Astrocyte (in vitro differentiated cells and primary cell): ENCODE measurements at regions not wholly inside any gene's neighbourhood (a gene's known extent, or its start where the extent isn't known, plus 50 kb on each side); places are given as distances from the start of the nearest gene placed in this dataset.

Source experiments
- DNase-seq: peaks from one replicate; pipeline ENCODE4 v3.0.0-alpha.2; 2010; ENCODE audit warnings: low read depth
- FAIRE-seq: peaks from 2 replicates; lab custom pipeline; 2011; peaks lifted over from hg19 to GRCh38; lab: Jason Lieb, UNC
- H2AFZ ChIP-seq: 2 replicates; pipeline ENCODE4 v1.6.0; 2012; ENCODE audit warnings: low read depth, low read length, inconsistent platforms
- H3K27ac ChIP-seq: 2 replicates; pipeline ENCODE4 v1.5.1; 2011; ENCODE audit warnings: low read depth, low read length, inconsistent platforms
- H3K27me3 ChIP-seq: 2 replicates; pipeline ENCODE4 v1.6.0; 2011; ENCODE audit warnings: low read length, inconsistent platforms; ENCODE audit not compliant: insufficient read depth
- H3K36me3 ChIP-seq: 2 replicates; pipeline ENCODE4 v1.5.1; 2011; ENCODE audit warnings: low read length, inconsistent platforms; ENCODE audit not compliant: insufficient read depth
- H3K4me1 ChIP-seq: 2 replicates; pipeline ENCODE4 v1.5.1; 2011; ENCODE audit warnings: low read length, inconsistent platforms; ENCODE audit not compliant: insufficient read depth
- H3K4me2 ChIP-seq: 2 replicates; pipeline ENCODE4 v1.6.0; 2012; ENCODE audit warnings: low read length, inconsistent platforms
- H3K4me3 ChIP-seq: 2 replicates; pipeline ENCODE4 v1.5.1; 2011; ENCODE audit warnings: low read depth, mild to moderate bottlenecking, low read length, inconsistent platforms; ENCODE audit not compliant: insufficient read depth
- H3K79me2 ChIP-seq: 2 replicates; pipeline ENCODE4 v1.6.0; 2012; ENCODE audit warnings: mild to moderate bottlenecking, low read length, inconsistent platforms; ENCODE audit not compliant: insufficient read depth
- H3K9ac ChIP-seq: 2 replicates; pipeline ENCODE4 v1.6.0; 2012; ENCODE audit warnings: mild to moderate bottlenecking, low read length, inconsistent platforms
- H3K9me3 ChIP-seq: 2 replicates; pipeline ENCODE4 v1.5.1; 2012; ENCODE audit warnings: low read depth, mild to moderate bottlenecking, low read length, inconsistent platforms; ENCODE audit not compliant: insufficient read depth
- H4K20me1 ChIP-seq: 2 replicates; pipeline ENCODE4 v1.6.0; 2012; ENCODE audit warnings: low read length, inconsistent platforms; ENCODE audit not compliant: insufficient read depth
- H3K27ac Mint-ChIP-seq: one replicate; pipeline ENCODE4 v1.8.0; 2021; ENCODE audit warnings: mild to moderate bottlenecking, mixed read lengths; ENCODE audit not compliant: unreplicated experiment
- H3K27me3 Mint-ChIP-seq: one replicate; pipeline ENCODE4 v1.8.0; 2021; ENCODE audit warnings: low read depth, mixed read lengths; ENCODE audit not compliant: unreplicated experiment
- H3K36me3 Mint-ChIP-seq: one replicate; pipeline ENCODE4 v1.8.0; 2021; ENCODE audit warnings: low read depth, mixed read lengths; ENCODE audit not compliant: unreplicated experiment
- H3K4me1 Mint-ChIP-seq: one replicate; pipeline ENCODE4 v1.8.0; 2021; ENCODE audit warnings: low read depth, mixed read lengths; ENCODE audit not compliant: unreplicated experiment
- H3K4me3 Mint-ChIP-seq: one replicate; pipeline ENCODE4 v1.8.0; 2021; ENCODE audit warnings: mild to moderate bottlenecking, moderate library complexity, mixed read lengths; ENCODE audit not compliant: unreplicated experiment
- H3K9me3 Mint-ChIP-seq: one replicate; pipeline ENCODE4 v1.8.0; 2021; ENCODE audit warnings: mild to moderate bottlenecking, mixed read lengths; ENCODE audit not compliant: unreplicated experiment
- CTCF ChIP-seq: IDR thresholded peaks from 2 replicates; pipeline ENCODE4 v1.5.1; 2011; ENCODE audit warnings: low read depth, mild to moderate bottlenecking, inconsistent platforms, low read length, moderate library complexity; ENCODE audit not compliant: insufficient read depth
- EZH2 ChIP-seq: IDR thresholded peaks from 2 replicates; pipeline ENCODE4 v1.6.1; 2012; ENCODE audit warnings: mild to moderate bottlenecking, low read length, inconsistent platforms; ENCODE audit not compliant: insufficient read depth

DNA sequence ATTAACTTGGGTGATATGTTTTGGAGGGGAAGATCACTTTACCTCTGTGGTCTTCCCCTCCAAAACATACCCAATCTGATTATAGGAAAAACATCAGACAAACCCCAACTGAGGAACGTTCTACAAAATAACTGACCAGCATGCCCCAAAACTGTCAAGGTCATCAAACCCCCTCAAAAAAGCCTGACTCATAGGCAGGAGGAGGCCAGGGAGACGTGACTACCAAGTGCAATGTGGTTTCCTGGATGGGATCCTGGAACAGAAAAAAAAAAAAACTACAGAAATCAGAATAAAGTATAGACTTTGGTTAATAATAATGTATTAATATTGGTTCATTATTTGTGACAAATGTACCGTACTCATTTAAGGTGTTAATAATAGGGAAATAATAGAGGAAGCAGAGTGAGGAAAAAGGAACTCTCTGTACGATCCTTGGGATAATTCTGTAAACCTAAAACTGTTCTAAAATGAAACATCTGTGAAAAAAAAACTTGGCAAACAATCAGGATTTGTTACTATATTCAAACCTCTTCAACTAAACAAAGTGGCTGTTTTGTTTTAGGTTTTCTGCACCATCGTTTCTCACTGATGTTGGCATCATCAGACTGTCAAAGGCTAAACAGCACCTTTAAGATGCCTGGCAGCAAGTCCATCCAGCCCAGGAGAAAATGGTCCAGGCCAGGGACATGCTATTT is 266.7 kb upstream of the SDK2 start:
- no peak overlapping the region for H3K4me3 Mint-ChIP-seq
- FAIRE-seq, result no peak

DNA sequence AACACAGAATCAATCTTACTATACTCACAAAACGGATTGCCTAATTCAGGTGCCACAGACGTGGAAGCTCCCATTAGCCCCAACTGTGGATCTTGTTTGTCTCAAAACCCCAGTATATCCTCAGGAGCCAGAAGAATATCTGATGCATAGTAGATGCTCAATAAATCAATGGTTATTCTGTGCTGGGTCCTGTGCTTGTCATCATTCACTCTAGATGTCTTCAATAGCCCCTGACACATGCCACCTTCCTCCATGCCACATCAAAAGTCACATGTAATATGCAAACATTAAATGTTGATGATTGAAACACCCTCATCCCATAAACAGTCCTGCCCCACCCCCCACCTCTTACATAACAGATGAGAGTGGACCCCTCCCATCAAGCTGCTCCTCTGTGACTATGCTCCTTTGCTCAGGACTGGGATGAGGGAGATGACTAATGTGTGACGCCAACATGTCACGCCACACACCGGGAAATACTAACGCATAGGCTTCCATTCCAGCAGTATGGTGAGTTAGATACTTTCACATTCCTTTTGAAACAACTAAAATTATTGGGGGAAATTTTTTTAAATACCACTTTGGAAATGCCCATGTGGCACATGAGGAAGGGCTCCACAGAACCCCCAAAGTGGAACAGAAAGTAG is 267.6 kb upstream of the SDK2 start:
- Histone ChIP-seq H4K20me1 (no peaks in the 10 kb centered on the region), H3K9ac (no peak overlapping the region), H3K4me2 (no peak overlapping the region), H3K4me3 (no peak overlapping the region), H3K27me3 (no peaks in the 10 kb centered on the region), H3K27ac (no peak overlapping the region), H3K9me3 (peaks cover 8% of the 10 kb centered on the region), H3K36me3 (no peaks in the 10 kb centered on the region), H2AFZ (no peak overlapping the region), H3K4me1 (no peaks in the 10 kb centered on the region), H3K79me2 (no peaks in the 10 kb centered on the region)
- DNase-seq, result no peak
- Mint-ChIP-seq H3K4me3 (no peak overlapping the region), H3K36me3 (no peaks in the 10 kb centered on the region), H3K27me3 (peaks cover 58% of the 10 kb centered on the region), H3K27ac (no peak overlapping the region), H3K9me3 (peaks cover 7% of the 10 kb centered on the region), H3K4me1 (peaks cover 3% of the 10 kb centered on the region)
- TF ChIP-seq CTCF (no peak), EZH2 (no peak)
- FAIRE-seq, result no peak

More for the DNA sequence above, 266.7 kb upstream of the SDK2 start:
- DNase-seq, result no peak
- Histone ChIP-seq H4K20me1 (no peaks in the 10 kb centered on the region), H3K27ac (no peak overlapping the region), H3K9ac (no peak overlapping the region), H3K9me3 (peaks cover 8% of the 10 kb centered on the region), H3K79me2 (no peaks in the 10 kb centered on the region), H3K36me3 (no peaks in the 10 kb centered on the region), H3K4me2 (no peak overlapping the region), H3K27me3 (no peaks in the 10 kb centered on the region), H3K4me1 (no peaks in the 10 kb centered on the region), H2AFZ (no peak overlapping the region), H3K4me3 (no peak overlapping the region)
- Mint-ChIP-seq H3K27me3 (peaks cover 65% of the 10 kb centered on the region), H3K4me1 (peaks cover 3% of the 10 kb centered on the region), H3K9me3 (peaks cover 7% of the 10 kb centered on the region), H3K27ac (no peak overlapping the region), H3K36me3 (no peaks in the 10 kb centered on the region)
- TF ChIP-seq EZH2 (no peak), CTCF (no peak)

GRCh38 chr17:73912373-73912746 is 268.1 kb upstream of the SDK2 start:
- Histone ChIP-seq H3K4me1 (no peaks in the 10 kb centered on the region), H3K4me3 (no peak overlapping the region), H3K9ac (no peak overlapping the region), H2AFZ (no peak overlapping the region), H3K36me3 (no peaks in the 10 kb centered on the region), H4K20me1 (no peaks in the 10 kb centered on the region), H3K4me2 (no peak overlapping the region), H3K27me3 (no peaks in the 10 kb centered on the region), H3K9me3 (peaks cover 8% of the 10 kb centered on the region), H3K79me2 (no peaks in the 10 kb centered on the region), H3K27ac (no peak overlapping the region)
- Mint-ChIP-seq H3K9me3 (peaks cover 7% of the 10 kb centered on the region), H3K27me3 (peaks cover 58% of the 10 kb centered on the region), H3K27ac (no peak overlapping the region), H3K4me3 (no peak overlapping the region), H3K4me1 (peaks cover 3% of the 10 kb centered on the region), H3K36me3 (no peaks in the 10 kb centered on the region)
- FAIRE-seq, result no peak
- TF ChIP-seq EZH2 (no peak), CTCF (no peak)
- no peak for DNase-seq
